OCI-LY1 (cell line): ENCODE measurements at regions not wholly inside any gene's neighbourhood (a gene's known extent, or its start where the extent isn't known, plus 50 kb on each side); places are given as distances from the start of the nearest gene placed in this dataset.

Source experiments
- CTCF ChIP-seq: fragments of 200-600 bp; sonication (generic), shearing (Covaris generic); IDR thresholded peaks from 2 replicates; pipeline ENCODE4 v1.5.1; 2017; ENCODE audit warnings: mild to moderate bottlenecking, antibody characterized with exemption, low read length, moderate library complexity, mixed read lengths
- EZH2 ChIP-seq: fragments of 200-600 bp; sonication (generic), shearing (Covaris generic); IDR thresholded peaks from 2 replicates; pipeline ENCODE4 v1.8.0; 2017; ENCODE audit warnings: borderline replicate concordance, mixed run types, mild to moderate bottlenecking, antibody characterized with exemption, low read length, moderate library complexity, mixed read lengths

- TF ChIP-seq CTCF (no peak), EZH2 (no peak)
Measured at GRCh38 chr4:8708401-8709021, 115.9 kb downstream of the CPZ start.
